Omental fat pad (tissue), 3 donors: ENCODE measurements at regions not wholly inside any gene's neighbourhood (a gene's known extent, or its start where the extent isn't known, plus 50 kb on each side); places are given as distances from the start of the nearest gene placed in this dataset.

Source experiments
- ATAC-seq: fragments of 150-250 bp; one replicate; pipeline ENCODE4 v1.9.1; 2016; ENCODE audit warnings: mild to moderate bottlenecking, moderate library complexity; ENCODE audit not compliant: low FRiP score
- DNase-seq: peaks from one replicate; pipeline ENCODE4 v3.0.0-alpha.2; 2019; ENCODE audit warnings: low spot score
- CTCF ChIP-seq, 3 donors: fragments of 450-650 bp; IDR thresholded peaks; one replicate each; pipeline ENCODE4 v1.5.1; 2016 to 2017; ENCODE audit warnings: antibody characterized with exemption in 3 of 3, mild to moderate bottlenecking in 3 of 3, moderate library complexity in 2 of 3

- TF ChIP-seq CTCF (IDR thresholded peaks at IDR 0.05), result no peak
- DNase-seq (no peak), ATAC-seq (no peak)
Observed at GRCh38 chr12:3996322-3996721, 123.1 kb upstream of the PARP11 start.

- ATAC-seq, result no peak
- DNase-seq, result no peak
- no peak for TF ChIP-seq CTCF (IDR thresholded peaks at IDR 0.05)
Observed at GRCh38 chr12:3995306-3995705, 122.1 kb upstream of the PARP11 start.

GRCh38 chr12:3994500-3994899 lies 121.3 kb upstream of the PARP11 start:
- no peak for ATAC-seq
- DNase-seq, result no peak
- no peak for TF ChIP-seq CTCF (IDR thresholded peaks at IDR 0.05)

GRCh38 chr12:3992945-3993344 lies 119.7 kb upstream of the PARP11 start:
- TF ChIP-seq CTCF (IDR thresholded peaks at IDR 0.05), result no peak
- DNase-seq (no peak), ATAC-seq (no peak)

GRCh38 chr12:3991798-3992580 lies 118.8 kb upstream of the PARP11 start:
- TF ChIP-seq CTCF (IDR thresholded peaks at IDR 0.05), result no peak
- ATAC-seq (no peak), DNase-seq (no peak)

GRCh38 chr12:3990501-3991280 lies 117.5 kb upstream of the PARP11 start:
- TF ChIP-seq CTCF (IDR thresholded peaks at IDR 0.05), result no peak
- no peak for DNase-seq
- no peak for ATAC-seq

GRCh38 chr12:3989218-3989550 lies 116.0 kb upstream of the PARP11 start:
- DNase-seq (no peak), ATAC-seq (no peak)
- TF ChIP-seq CTCF (IDR thresholded peaks at IDR 0.05), result no peak
